ENCODE measurements at regions not wholly inside any gene's neighbourhood (a gene's known extent, or its start where the extent isn't known, plus 50 kb on each side); places are given as distances from the start of the nearest gene placed in this dataset.

DNA sequence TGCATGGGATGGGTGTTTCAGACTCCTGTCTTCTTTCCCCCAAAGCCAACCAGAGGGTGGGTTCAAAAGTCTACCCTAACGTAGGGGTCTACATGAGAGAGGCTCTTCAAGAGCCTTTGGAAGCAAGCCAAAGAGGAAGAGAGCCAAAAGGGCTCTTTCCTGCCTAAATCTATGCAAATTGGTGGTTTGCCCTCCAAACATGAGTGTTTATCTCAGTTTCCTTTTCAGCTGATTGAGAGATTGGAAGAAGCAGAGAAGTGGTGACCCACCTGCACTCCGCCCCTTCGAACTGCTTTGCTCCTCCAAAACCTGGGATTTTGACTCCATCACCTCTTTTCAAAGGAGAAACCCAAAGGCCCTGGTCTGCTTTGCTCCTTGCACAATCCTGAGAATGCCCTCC, 65.4 kb upstream of the MAF start:
- TF ChIP-seq, protein P1, sequence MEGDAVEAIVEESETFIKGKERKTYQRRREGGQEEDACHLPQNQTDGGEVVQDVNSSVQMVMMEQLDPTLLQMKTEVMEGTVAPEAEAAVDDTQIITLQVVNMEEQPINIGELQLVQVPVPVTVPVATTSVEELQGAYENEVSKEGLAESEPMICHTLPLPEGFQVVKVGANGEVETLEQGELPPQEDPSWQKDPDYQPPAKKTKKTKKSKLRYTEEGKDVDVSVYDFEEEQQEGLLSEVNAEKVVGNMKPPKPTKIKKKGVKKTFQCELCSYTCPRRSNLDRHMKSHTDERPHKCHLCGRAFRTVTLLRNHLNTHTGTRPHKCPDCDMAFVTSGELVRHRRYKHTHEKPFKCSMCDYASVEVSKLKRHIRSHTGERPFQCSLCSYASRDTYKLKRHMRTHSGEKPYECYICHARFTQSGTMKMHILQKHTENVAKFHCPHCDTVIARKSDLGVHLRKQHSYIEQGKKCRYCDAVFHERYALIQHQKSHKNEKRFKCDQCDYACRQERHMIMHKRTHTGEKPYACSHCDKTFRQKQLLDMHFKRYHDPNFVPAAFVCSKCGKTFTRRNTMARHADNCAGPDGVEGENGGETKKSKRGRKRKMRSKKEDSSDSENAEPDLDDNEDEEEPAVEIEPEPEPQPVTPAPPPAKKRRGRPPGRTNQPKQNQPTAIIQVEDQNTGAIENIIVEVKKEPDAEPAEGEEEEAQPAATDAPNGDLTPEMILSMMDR (IDR thresholded peaks at IDR 0.05; ENCODE audit: insufficient read depth, low read length, poor library complexity, severe bottlenecking) = no peak
- TF ChIP-seq EZH2phosphoT487 (conservative IDR thresholded peaks at IDR 0.05; ENCODE audit: low read length) = no peak

Data from SU-DHL-6 (cell line).